Stimulated activated naive CD8-positive, alpha-beta T cell treated with anti-CD3 and anti-CD28 coated beads, Interleukin-15, amount 100 ng/mL, for 72 hours (primary cell): ENCODE measurements at regions not wholly inside any gene's neighbourhood (a gene's known extent, or its start where the extent isn't known, plus 50 kb on each side); places are given as distances from the start of the nearest gene placed in this dataset.

Experiments
- ATAC-seq: fragments of 150-1000 bp; cut with Tn5 transposase; 2 replicates; pipeline ENCODE4 v1.10.0; 2021; ENCODE audit warnings: mild to moderate bottlenecking, moderate library complexity
- DNase-seq, 2 donors: peaks; one replicate each; pipeline ENCODE4 v3.0.0; 2021 to 2022
- H3K27ac Mint-ChIP-seq, 2 donors: one replicate each; pipeline ENCODE4 v1.8.0; 2022; ENCODE audit warnings: mild to moderate bottlenecking in 2 of 2, mixed read lengths in 2 of 2, moderate library complexity in 2 of 2
- H3K27me3 Mint-ChIP-seq: one replicate; pipeline ENCODE4 v1.8.0; 2022; ENCODE audit warnings: mixed read lengths
- H3K4me1 Mint-ChIP-seq: one replicate; pipeline ENCODE4 v1.8.0; 2022; ENCODE audit warnings: mild to moderate bottlenecking, mixed read lengths
- H3K4me3 Mint-ChIP-seq, 2 donors: one replicate each; pipeline ENCODE4 v1.8.0; 2022; ENCODE audit warnings: mild to moderate bottlenecking in 2 of 2, mixed read lengths in 2 of 2, moderate library complexity in 1 of 2
- H3K9me3 Mint-ChIP-seq, 2 donors: one replicate each; pipeline ENCODE4 v1.8.0; 2022; ENCODE audit warnings: mixed read lengths in 2 of 2

DNA sequence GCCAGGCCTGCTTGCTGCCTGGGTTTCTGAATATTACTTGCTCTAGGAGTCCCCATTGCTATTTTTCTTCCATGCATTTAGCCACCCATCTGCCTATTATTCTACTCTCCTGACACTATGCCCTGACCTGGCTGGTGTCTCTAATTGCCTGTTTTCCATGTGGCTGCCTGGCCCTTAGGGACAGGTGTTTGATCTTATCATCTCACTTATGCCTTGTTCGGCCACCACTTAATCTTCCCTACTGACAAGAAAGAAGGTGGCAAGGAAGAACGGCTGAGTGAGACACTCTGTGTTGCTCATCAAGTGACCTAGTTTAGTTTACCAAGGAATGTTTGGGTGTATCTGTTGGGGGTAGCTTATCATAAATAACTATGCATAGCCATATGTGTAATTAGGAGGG, 50.4 kb upstream of the RAPH1 start:
- DNase-seq (no peak), ATAC-seq (no peak)
- H3K9me3 Mint-ChIP-seq: no peaks in the 10 kb centered on the region
- no peak overlapping the region for H3K27ac Mint-ChIP-seq
- H3K27me3 Mint-ChIP-seq: no peaks in the 10 kb centered on the region
- peaks cover 19% of the 10 kb centered on the region for H3K4me1 Mint-ChIP-seq
- no peak overlapping the region for H3K4me3 Mint-ChIP-seq

DNA sequence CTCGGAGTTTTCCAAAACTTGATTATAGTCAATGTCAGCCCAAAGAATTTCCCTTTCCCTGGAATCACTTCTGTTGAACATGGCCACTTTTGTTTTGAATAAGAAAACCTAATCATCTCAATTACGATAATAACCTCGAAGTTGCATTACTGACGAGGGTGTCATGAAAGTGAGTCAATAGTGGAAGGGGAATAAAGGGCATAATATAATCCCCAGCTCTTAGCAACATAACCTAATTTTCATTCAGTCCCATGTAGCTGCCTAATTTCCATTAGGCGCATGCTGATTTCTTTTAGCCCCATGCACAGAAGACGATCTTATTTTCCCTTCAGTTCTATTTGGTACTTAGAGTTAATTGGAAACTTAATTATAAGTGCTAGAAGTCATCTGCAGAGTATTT, 51.1 kb upstream of the RAPH1 start:
- DNase-seq (no peak), ATAC-seq (no peak)
- Mint-ChIP-seq H3K9me3 (no peaks in the 10 kb centered on the region), H3K4me3 (no peak overlapping the region), H3K27ac (no peak overlapping the region), H3K27me3 (no peaks in the 10 kb centered on the region), H3K4me1 (peaks cover 22% of the 10 kb centered on the region)

DNA sequence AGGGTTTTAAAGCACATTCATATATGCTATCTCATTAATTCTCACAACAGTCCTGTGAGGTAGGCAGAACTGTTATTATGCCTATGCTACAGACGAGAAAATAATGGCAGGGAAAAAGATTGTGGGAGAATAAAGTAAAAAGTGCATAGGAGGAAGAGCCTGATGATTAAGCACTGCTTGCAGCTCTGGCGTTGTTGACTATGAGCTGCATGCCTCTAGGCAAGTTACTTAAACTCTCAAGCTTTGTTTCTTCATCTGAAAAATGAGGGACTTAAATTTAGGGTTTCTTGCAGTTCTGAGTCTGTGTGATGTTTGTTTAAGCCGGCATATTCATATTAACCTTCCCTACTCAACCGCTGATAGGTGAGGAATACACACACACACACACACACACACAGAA, 51.6 kb upstream of the RAPH1 start:
- Mint-ChIP-seq H3K4me3 (no peak overlapping the region), H3K27me3 (no peaks in the 10 kb centered on the region), H3K4me1 (peaks cover 27% of the 10 kb centered on the region), H3K27ac (no peak overlapping the region), H3K9me3 (no peaks in the 10 kb centered on the region)
- DNase-seq (no peak), ATAC-seq (no peak)

DNA sequence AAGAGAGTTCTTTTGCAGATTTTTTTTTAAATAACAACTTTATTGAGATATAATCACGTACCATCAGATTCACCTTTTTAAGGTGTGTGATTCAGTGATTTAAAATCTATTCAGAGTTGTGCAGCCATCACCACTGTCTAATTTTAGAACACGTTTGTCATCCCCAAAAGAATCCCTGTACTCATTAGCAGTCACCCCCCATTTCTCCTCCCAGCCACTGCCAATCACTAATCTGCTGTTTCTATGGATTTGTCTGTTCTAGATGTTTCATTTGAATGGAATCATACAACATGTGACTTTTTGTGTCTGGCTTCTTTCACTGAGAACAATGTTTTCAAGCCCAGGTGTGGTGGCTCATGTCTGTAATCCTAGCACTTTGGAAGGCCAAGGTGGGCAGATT, 55.4 kb upstream of the RAPH1 start:
- Mint-ChIP-seq H3K27me3 (no peaks in the 10 kb centered on the region), H3K4me3 (no peak overlapping the region), H3K27ac (no peak overlapping the region), H3K4me1 (peaks cover 21% of the 10 kb centered on the region), H3K9me3 (no peaks in the 10 kb centered on the region)
- DNase-seq (no peak), ATAC-seq (no peak)

DNA sequence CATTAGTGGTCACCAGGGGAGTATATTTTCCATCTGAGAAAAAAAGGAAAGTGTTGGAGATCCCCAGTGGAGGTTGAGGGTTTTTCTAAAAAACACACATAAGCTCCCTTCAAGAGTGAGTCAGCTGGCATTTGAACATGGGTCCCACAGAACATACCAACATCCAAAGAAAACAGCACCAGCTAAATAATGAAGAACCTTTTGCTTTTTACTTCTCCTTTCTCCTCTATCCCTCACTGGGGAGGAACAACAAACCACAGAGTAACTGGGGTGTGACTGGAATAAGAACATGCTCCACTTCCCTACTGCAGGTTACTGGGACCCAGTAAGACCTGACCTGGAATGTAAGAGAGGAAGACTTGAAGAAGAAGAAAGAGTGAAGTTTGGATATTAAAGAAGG, 56.5 kb upstream of the RAPH1 start:
- Mint-ChIP-seq H3K9me3 (no peaks in the 10 kb centered on the region), H3K27ac (no peak overlapping the region), H3K4me3 (no peak overlapping the region), H3K4me1 (peaks cover 21% of the 10 kb centered on the region), H3K27me3 (peaks cover 2% of the 10 kb centered on the region)
- DNase-seq: no peak
- ATAC-seq: peak; percentile 60

DNA sequence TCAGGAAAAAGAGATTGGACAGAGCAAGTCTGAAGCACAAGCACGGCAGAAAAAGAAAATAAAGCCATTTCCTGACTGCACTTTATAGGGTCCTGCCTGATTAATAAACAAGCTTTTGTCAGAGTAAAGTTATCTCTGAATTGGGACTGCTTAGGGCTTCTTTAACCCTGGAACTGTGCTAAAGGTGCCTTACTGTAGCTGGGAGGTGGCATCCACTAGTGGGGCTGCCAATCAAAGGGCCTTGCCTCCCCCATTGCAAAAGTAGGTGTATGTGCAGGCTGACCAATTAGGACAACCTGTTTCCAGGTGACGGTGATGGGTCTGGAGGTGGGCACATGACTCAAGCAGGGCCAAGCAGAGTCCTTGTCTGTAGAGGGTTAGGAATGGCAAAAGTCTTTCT, 57.4 kb upstream of the RAPH1 start:
- Mint-ChIP-seq H3K9me3 (no peaks in the 10 kb centered on the region), H3K4me1 (peaks cover 21% of the 10 kb centered on the region), H3K27me3 (peaks cover 9% of the 10 kb centered on the region), H3K27ac (no peak overlapping the region), H3K4me3 (no peak overlapping the region)
- ATAC-seq: no peak
- no peak for DNase-seq

DNA sequence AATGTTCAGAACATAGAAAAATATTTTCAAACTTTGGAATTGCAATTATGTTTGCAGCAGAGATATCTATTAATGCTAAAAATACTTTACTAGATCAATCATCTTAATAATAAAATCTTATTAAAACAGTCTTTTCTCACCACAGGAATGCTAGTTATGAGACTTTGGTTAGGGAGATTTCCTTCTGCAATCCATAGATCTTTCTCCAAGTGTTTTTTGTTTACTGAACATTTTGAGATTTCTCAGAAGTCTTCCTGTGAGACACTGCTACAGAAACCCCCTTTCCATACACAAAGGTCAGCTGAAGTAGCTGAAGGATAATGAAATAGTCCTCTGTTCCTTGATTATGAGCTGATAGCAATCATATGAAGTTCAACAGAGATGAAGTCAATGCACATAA, 59.4 kb upstream of the RAPH1 start:
- ATAC-seq: no peak
- no peaks in the 10 kb centered on the region for H3K9me3 Mint-ChIP-seq

DNA sequence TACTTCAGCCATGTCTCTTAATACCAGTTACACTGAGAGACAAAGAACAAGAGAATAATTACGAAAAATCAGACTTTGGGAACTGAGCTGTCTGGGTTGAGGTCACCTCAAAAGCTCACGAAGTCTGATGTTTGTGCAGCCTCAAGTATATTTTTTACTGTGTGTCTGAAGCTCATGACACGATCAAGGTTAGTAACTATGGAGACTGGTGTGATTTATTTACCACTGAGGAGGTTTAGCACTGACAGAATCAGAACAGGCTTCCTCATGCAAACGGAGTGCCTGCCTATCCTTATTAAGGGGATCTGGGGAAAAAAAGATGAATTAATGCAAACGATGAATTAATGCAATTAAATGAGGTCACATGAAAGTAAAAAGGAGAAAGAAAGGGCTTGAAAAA, 61.1 kb upstream of the RAPH1 start:
- Mint-ChIP-seq H3K4me1 (peaks cover 39% of the 10 kb centered on the region), H3K4me3 (no peak overlapping the region), H3K27me3 (peaks cover 9% of the 10 kb centered on the region), H3K9me3 (no peaks in the 10 kb centered on the region), H3K27ac (no peak overlapping the region)
- no peak for ATAC-seq
- DNase-seq: no peak

More for the DNA sequence above, 59.4 kb upstream of the RAPH1 start:
- H3K4me1 Mint-ChIP-seq: peaks cover 38% of the 10 kb centered on the region
- no peak overlapping the region for H3K4me3 Mint-ChIP-seq
- no peak for DNase-seq
- peaks cover 9% of the 10 kb centered on the region for H3K27me3 Mint-ChIP-seq
- no peak overlapping the region for H3K27ac Mint-ChIP-seq

DNA sequence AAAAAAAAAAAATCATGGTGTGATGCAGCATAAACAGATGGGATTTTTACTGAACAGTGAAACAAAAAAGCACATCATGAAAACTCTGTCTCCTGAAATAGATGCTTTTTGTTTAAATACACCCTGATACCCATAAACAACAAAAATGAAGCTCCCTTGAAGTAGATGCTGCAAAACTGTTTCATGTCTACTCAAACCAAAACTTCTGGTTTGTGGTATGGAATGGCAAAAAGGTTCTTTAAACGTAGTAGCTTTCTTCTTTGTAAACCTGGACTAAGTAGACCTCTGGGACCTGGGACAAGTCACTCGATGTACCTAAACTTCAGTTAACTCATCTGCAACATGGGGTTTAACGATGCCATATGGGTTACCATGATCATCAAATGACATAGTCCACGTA, 64.4 kb upstream of the RAPH1 start:
- ATAC-seq (peak; percentile 85), DNase-seq (no peak)
- Mint-ChIP-seq H3K9me3 (no peaks in the 10 kb centered on the region), H3K4me1 (peaks cover 34% of the 10 kb centered on the region), H3K4me3 (peak overlapping the region in 1 of 2 donors; percentile 3), H3K27me3 (peaks cover 9% of the 10 kb centered on the region), H3K27ac (no peak overlapping the region)

DNA sequence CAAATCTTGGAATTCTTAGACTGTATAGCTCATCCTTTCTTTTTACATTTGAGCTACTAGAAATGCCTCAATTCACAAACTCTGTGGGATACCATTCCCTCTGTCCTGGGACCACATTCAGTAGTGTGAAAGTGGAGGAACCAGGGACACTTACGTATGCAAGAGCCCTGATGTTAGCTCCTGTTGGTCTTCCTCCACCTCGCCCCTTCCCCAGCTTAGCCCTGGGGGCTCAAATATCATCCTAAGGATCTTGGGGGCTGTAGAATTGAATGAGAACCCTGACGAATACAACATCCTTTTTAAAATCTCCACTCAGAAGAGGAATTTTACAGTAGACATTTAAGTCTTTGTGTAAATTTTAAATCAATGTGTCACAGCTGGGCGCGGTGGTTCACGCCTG, 65.2 kb upstream of the RAPH1 start:
- DNase-seq (no peak), ATAC-seq (no peak)
- Mint-ChIP-seq H3K4me3 (no peak overlapping the region), H3K27me3 (peaks cover 9% of the 10 kb centered on the region), H3K9me3 (no peaks in the 10 kb centered on the region), H3K4me1 (peaks cover 27% of the 10 kb centered on the region), H3K27ac (no peak overlapping the region)

DNA sequence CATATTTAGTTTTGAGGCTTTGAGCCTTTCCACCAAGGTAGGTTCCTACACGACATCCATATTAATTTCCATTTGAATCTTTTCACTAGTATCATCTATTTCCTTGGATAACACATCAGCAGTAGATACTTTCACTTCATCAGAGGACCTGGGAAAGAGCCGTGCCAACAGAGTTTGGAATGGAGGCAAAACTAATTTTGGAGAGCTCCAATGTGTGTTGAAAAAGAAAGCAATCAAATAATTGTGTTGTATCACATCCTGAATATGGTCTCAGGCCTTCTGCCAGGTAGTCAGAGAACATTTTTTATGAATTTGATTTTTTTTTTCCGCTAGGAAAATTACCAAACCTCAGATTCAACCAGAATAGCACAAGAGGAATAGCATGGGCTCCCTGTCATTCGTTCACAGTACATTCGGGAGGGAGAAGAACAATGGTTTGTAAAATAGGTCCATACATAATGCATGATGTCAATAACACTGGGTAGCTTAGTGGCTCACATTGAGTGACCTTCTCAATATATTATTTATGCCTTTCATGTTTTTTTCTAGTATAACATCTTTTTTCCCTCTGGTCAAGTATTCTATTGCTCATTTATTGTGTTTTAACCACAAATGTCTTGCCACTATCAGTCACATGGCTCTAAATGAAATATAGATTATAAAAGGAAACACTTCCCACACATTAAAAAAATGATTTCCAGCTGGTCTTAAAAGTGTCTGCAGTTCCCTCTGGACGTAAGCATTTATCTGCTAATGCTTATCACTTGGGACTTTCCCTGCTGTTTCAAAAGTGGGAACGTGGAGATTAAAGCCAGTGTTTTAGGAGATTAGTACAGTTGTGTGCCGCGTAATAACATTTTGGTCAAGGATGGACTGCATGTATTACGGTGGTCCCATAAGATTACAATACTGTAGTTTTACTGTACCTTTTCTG, 68.6 kb upstream of the RAPH1 start:
- ATAC-seq (no peak), DNase-seq (no peak)
- H3K4me1 Mint-ChIP-seq: peaks cover 18% of the 10 kb centered on the region
- H3K9me3 Mint-ChIP-seq: no peaks in the 10 kb centered on the region
- H3K4me3 Mint-ChIP-seq: no peak overlapping the region
- H3K27ac Mint-ChIP-seq: no peak overlapping the region
- no peaks in the 10 kb centered on the region for H3K27me3 Mint-ChIP-seq

DNA sequence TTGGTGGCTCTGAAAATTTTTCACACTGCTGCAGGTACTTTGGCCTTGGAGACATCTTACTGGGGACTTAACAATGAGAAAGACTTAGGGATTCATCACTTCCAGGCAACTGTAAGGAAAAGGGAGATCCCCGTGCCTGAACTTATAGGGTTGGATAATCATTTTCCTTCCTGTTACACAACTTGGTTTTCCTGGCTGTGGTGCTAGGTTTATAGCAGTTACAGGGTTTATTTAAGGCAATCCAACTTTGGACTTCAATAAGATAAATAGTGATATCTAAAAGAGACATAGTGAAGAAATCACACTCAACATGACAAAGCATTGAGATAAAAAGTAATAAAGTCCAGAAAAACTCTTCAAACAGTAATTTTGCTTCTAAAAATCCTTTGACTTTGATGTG, 70.2 kb upstream of the RAPH1 start:
- Mint-ChIP-seq H3K27me3 (no peaks in the 10 kb centered on the region), H3K4me1 (peaks cover 6% of the 10 kb centered on the region), H3K27ac (no peak overlapping the region), H3K4me3 (no peak overlapping the region), H3K9me3 (no peaks in the 10 kb centered on the region)
- ATAC-seq (no peak), DNase-seq (no peak)

DNA sequence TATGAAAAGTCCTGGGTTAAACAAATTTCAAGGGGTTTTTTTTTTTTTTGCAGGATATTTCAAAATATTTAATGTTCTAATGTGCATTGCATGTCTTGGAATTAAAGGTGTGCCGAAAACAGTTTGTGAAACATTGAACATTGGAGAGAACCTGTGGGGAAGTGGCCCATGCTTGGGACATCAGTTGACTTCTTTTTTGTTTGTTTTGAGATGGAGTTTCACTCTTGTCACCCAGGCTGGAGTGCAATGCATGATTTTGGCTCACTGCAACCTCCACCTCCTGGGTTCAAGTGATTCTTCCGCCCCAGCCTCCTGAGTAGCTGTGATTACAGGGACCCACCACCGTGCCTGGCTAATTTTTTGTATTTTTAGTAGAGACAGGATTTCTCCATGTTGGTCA, 71.0 kb upstream of the RAPH1 start:
- Mint-ChIP-seq H3K27ac (no peak overlapping the region), H3K27me3 (no peaks in the 10 kb centered on the region), H3K4me1 (peaks cover 6% of the 10 kb centered on the region), H3K9me3 (no peaks in the 10 kb centered on the region), H3K4me3 (no peak overlapping the region)
- no peak for ATAC-seq
- no peak for DNase-seq

DNA sequence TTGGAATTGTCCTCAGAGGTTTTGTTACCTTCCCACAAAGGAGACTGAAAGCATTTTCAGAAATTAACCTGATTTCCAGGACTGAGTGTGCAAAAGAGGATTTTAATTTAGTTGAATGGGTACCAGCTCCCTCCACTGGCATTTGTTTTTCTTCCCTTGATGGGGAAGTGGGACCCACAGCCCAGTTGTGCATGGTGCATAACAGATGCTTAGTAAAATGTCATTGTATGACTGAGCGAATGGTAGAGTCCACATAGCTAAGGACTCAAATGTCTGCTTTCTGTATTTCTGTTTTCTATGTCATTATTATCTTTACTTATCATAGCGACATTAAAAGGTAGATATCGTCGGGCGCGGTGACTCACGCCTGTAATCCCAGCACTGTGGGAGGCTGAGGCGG, 75.5 kb upstream of the RAPH1 start:
- no peaks in the 10 kb centered on the region for H3K4me1 Mint-ChIP-seq
- H3K9me3 Mint-ChIP-seq: no peaks in the 10 kb centered on the region
- no peak overlapping the region for H3K4me3 Mint-ChIP-seq
- H3K27me3 Mint-ChIP-seq: no peaks in the 10 kb centered on the region
- DNase-seq: no peak
- ATAC-seq: no peak
- no peak overlapping the region for H3K27ac Mint-ChIP-seq

DNA sequence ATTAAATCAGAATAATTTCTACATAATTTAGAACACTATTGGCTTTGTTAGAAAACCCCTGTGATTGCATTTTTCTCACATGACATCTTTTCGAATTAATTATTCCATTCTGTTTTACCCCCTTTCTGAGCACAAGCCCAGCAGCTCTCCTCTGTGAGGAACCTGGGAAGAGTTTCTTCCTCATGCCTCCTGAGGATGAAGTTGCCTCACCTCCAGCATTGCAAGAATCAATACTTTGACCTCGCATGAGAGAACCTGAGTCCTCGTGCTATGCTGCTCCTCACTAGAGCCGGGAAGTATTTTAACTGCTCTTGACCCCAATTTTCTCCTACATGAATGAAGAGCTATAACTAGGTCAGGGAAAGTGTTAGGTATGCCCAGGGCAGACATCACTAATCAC, 77.1 kb upstream of the RAPH1 start:
- no peaks in the 10 kb centered on the region for H3K4me1 Mint-ChIP-seq
- no peak overlapping the region for H3K4me3 Mint-ChIP-seq
- H3K9me3 Mint-ChIP-seq: no peaks in the 10 kb centered on the region
- DNase-seq (no peak), ATAC-seq (no peak)
- no peak overlapping the region for H3K27ac Mint-ChIP-seq
- H3K27me3 Mint-ChIP-seq: no peaks in the 10 kb centered on the region

DNA sequence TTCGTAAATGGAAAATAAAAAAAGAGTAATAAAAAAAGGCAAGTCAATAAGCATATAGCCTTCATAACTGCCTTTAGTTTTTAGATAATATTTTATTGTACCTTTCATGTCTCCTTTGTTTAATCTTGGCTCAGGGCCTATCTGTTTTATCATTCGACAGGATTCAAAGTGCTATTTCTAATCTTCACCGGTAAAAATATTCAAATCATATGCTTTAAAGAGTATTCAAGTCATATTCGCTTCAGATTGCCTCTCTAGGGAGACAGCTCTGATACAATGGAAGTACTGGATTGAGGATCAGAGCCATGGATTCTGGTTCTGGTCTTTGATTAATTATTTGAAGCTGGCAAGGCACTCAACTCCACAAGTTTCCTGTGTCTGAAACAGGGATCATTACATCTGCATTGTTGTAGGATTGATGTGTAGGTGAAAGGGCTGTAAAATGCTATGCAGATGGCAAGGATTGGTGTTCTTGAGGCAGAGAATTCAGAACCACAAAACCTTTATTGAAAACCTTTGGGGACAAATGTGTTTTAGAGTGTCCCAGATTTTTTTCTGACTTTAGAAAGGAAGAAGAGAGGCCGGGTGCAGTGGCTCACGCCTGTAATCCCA, 84.3 kb upstream of the RAPH1 start:
- ATAC-seq (no peak), DNase-seq (no peak)
- Mint-ChIP-seq H3K27ac (no peak overlapping the region), H3K27me3 (no peaks in the 10 kb centered on the region), H3K9me3 (peaks cover 12 to 18% of the 10 kb centered on the region in 2 donors), H3K4me1 (peaks cover 5% of the 10 kb centered on the region), H3K4me3 (no peak overlapping the region)
